HFFc6 (cell line): ENCODE measurements at regions not wholly inside any gene's neighbourhood (a gene's known extent, or its start where the extent isn't known, plus 50 kb on each side); places are given as distances from the start of the nearest gene placed in this dataset.
A peak's percentile ranks its signal among the peaks of the same experiment; 100 is the strongest.

ENCODE experiments used
- DNase-seq: peaks from one replicate; pipeline ENCODE4 v3.0.0-alpha.2; 2018
- H3K27ac Mint-ChIP-seq: 2 replicates; pipeline ENCODE4 v1.8.0; 2020; ENCODE audit warnings: mild to moderate bottlenecking, mixed read lengths
- H3K27me3 Mint-ChIP-seq: 2 replicates; pipeline ENCODE4 v1.8.0; 2021; ENCODE audit warnings: mild to moderate bottlenecking, moderate library complexity, mixed read lengths; ENCODE audit not compliant: insufficient read depth
- H3K36me3 Mint-ChIP-seq: 2 replicates; pipeline ENCODE4 v1.8.0; 2021; ENCODE audit warnings: low read depth, mixed read lengths
- H3K4me1 Mint-ChIP-seq: 2 replicates; pipeline ENCODE4 v1.8.0; 2020; ENCODE audit warnings: low read depth, mixed read lengths
- H3K4me3 Mint-ChIP-seq: 2 replicates; pipeline ENCODE4 v1.8.0; 2020; ENCODE audit warnings: mild to moderate bottlenecking, moderate library complexity, mixed read lengths
- H3K9me3 Mint-ChIP-seq: 2 replicates; pipeline ENCODE4 v1.8.0; 2020; ENCODE audit warnings: mild to moderate bottlenecking, mixed read lengths
- CTCF ChIP-seq: fragments of 200-600 bp; sonication (generic); IDR thresholded peaks from 2 replicates; pipeline ENCODE4 v1.5.0; 2021; ENCODE audit warnings: antibody characterized with exemption, mild to moderate bottlenecking

DNA sequence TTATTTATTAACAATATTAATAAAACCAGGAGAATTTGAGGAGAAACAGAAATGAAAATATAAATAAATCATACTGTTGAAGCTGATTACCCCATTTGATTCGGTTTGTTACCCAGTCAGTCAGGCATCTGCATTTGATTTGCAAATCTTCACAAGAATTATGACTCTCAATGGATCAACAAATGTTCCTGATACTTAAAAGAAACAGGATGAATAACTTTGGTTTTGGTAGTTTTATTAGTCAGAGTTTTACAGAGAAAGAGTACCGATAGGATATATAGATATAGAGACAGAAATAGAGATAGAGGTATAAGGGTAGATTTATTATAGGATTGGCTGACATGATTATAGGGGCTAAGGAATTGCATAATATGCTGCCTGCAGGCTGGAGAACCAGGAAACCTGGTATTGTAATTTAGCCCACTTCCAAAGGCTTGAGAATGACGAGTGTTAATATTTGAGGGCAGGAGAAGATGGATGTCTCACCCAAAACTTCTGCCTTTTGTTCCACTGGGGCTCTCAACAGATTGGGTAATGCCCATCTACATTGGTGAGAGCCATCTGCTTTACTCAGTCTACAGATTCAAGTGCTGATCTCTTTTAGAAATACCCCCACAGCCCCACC is 241.6 kb upstream of the COL8A1 start:
- no peak for TF ChIP-seq CTCF
- Mint-ChIP-seq H3K4me3 (peak overlapping the region; percentile 47; the same call in 1 of the 2 replicates), H3K27me3 (no peaks in the 10 kb centered on the region), H3K36me3 (peaks cover 31% of the 10 kb centered on the region), H3K4me1 (peaks cover 49% of the 10 kb centered on the region), H3K27ac (peak overlapping the region; percentile 78), H3K9me3 (peaks cover 23% of the 10 kb centered on the region)
- peak; percentile 56 for DNase-seq

GRCh38 chr3:99394831-99395778 is 243.3 kb upstream of the COL8A1 start:
- peak; percentile 85 for DNase-seq
- Mint-ChIP-seq H3K27me3 (no peaks in the 10 kb centered on the region), H3K36me3 (peaks cover 26% of the 10 kb centered on the region), H3K4me1 (peaks cover 49% of the 10 kb centered on the region), H3K9me3 (peaks cover 23% of the 10 kb centered on the region), H3K27ac (peak overlapping the region; percentile 78), H3K4me3 (peak overlapping the region; percentile 42)
- no peak for TF ChIP-seq CTCF

DNA sequence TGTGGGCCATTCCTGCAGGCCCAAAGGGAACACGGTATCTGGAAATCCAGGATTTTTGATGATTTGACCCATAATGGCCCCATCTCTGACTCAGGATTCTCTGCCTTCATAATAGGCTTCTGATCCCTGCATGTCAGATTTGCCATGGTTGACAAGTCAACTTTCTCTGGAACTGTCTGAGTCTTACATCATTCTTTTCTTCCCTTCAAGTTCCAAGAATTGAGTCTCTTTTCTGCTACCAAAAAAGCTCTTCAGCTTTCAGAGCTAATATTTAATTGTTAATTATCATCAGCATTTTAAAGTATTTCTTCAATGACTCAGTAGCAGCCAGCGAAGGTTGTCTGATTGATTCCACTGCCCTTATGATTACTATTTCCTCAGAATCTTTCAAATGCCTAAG is 244.4 kb upstream of the COL8A1 start:
- peaks cover 49% of the 10 kb centered on the region for H3K4me1 Mint-ChIP-seq
- peaks cover 15% of the 10 kb centered on the region for H3K9me3 Mint-ChIP-seq
- no peak for DNase-seq
- H3K4me3 Mint-ChIP-seq, result peak overlapping the region; percentile 42; the same call in 1 of the 2 replicates
- H3K27me3 Mint-ChIP-seq, result no peaks in the 10 kb centered on the region
- peaks cover 15% of the 10 kb centered on the region for H3K36me3 Mint-ChIP-seq
- TF ChIP-seq CTCF, result no peak
- H3K27ac Mint-ChIP-seq, result peak overlapping the region; percentile 78

DNA sequence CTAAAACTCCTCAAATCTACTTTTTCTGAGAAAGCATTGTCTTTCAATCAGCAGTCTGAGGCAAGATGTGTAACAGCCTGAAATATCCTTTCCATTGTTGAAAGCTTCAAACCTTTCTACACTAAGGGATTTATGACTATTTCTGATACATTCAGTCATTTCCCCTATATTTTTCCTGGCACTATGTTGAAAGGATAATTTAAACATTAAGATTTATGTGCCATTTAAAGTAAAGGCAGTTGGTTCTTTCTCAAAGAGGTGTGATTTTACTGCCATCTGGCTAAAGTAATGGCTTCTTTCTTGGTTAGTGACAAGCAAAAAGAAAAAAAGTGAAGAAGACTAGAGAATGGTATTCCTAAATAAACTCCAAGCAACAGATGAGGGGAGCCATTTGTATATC is 249.6 kb upstream of the COL8A1 start:
- no peaks in the 10 kb centered on the region for H3K9me3 Mint-ChIP-seq
- no peak for TF ChIP-seq CTCF
- H3K4me3 Mint-ChIP-seq, result no peak overlapping the region
- H3K4me1 Mint-ChIP-seq, result peaks cover 28% of the 10 kb centered on the region
- H3K27me3 Mint-ChIP-seq, result no peaks in the 10 kb centered on the region
- H3K36me3 Mint-ChIP-seq, result no peaks in the 10 kb centered on the region
- no peak for DNase-seq
- no peak overlapping the region for H3K27ac Mint-ChIP-seq

DNA sequence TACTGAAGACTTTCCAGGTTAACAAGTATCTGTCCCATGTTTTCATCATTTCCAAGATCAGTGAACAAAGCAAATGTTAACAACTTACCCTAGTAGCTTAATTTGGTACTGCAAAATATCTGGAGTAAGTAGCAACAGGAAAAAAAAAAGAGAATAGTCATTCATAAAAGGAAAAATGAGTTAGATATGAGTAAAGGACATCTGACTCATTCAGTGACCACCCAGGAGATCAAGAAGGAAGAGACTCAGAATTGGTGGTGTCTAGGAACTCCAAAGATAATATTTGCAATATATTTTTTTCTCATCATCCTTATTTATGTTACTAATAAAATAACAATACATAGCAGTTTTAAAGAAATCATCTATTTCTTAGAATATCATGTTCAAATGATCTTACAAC is 253.8 kb upstream of the COL8A1 start:
- TF ChIP-seq CTCF, result no peak
- Mint-ChIP-seq H3K27me3 (no peaks in the 10 kb centered on the region), H3K27ac (no peak overlapping the region), H3K9me3 (peaks cover 8% of the 10 kb centered on the region), H3K4me1 (peaks cover 24% of the 10 kb centered on the region), H3K4me3 (no peak overlapping the region), H3K36me3 (peaks cover 16% of the 10 kb centered on the region; the same call in 1 of the 2 replicates)
- no peak for DNase-seq
